Keratinocyte (primary cell): ENCODE measurements at regions not wholly inside any gene's neighbourhood (a gene's known extent, or its start where the extent isn't known, plus 50 kb on each side); places are given as distances from the start of the nearest gene placed in this dataset.

Experiments used
- DNase-seq: peaks from one replicate; pipeline ENCODE4 v3.0.0-alpha.2; 2011; ENCODE audit warnings: low read depth, missing footprints, low spot score
- FAIRE-seq: peaks from 2 replicates; lab custom pipeline; 2011; peaks lifted over from hg19 to GRCh38; lab: Jason Lieb, UNC
- H2AFZ ChIP-seq: 2 replicates; pipeline ENCODE4 v1.6.0; 2012; ENCODE audit warnings: low read length, control low read depth, inconsistent platforms; ENCODE audit not compliant: control insufficient read depth
- H3K27ac ChIP-seq: 2 replicates; pipeline ENCODE4 v1.5.1; 2011; ENCODE audit warnings: low read length; ENCODE audit not compliant: control insufficient read depth, insufficient read depth
- H3K27me3 ChIP-seq: 3 replicates; pipeline ENCODE4 v1.6.0; 2011; ENCODE audit warnings: low read length; ENCODE audit not compliant: control insufficient read depth, insufficient read depth; ENCODE audit errors: extremely low read depth
- H3K36me3 ChIP-seq, 2 experiments: 2 replicates in 1 of 2; 3 replicates in 1 of 2; pipeline ENCODE4 v1.5.1; 2011; ENCODE audit warnings: low read length in 2 of 2, mild to moderate bottlenecking in 1 of 2; ENCODE audit not compliant: control insufficient read depth in 2 of 2, insufficient read depth in 2 of 2; ENCODE audit errors: extremely low read depth in 1 of 2
- H3K4me1 ChIP-seq: 3 replicates; pipeline ENCODE4 v1.5.1; 2011; ENCODE audit warnings: low read length; ENCODE audit not compliant: control insufficient read depth, insufficient read depth; ENCODE audit errors: extremely low read depth
- H3K4me2 ChIP-seq: 3 replicates; pipeline ENCODE4 v1.6.0; 2011; ENCODE audit warnings: low read depth, low read length; ENCODE audit not compliant: control insufficient read depth, insufficient read depth; ENCODE audit errors: extremely low read depth
- H3K4me3 ChIP-seq, 3 experiments: fragments of 200-600 bp in 1 of 3; sonication (generic) in 1 of 3; 2 replicates in 2 of 3; 3 replicates in 1 of 3; pipeline ENCODE4 v1.5.1; 2011 to 2016; ENCODE audit warnings: low read length in 3 of 3, mild to moderate bottlenecking in 3 of 3, control low read depth in 2 of 3, inconsistent platforms in 1 of 3, low read depth in 1 of 3, mixed read lengths in 1 of 3, mixed run types in 1 of 3, moderate library complexity in 1 of 3; ENCODE audit not compliant: control insufficient read depth in 2 of 3, insufficient read depth in 2 of 3; ENCODE audit errors: extremely low read depth in 1 of 3
- H3K79me2 ChIP-seq: 2 replicates; pipeline ENCODE4 v1.6.0; 2012; ENCODE audit warnings: low read length; ENCODE audit not compliant: control insufficient read depth, insufficient read depth
- H3K9ac ChIP-seq: 3 replicates; pipeline ENCODE4 v1.6.0; 2011; ENCODE audit warnings: low read length; ENCODE audit not compliant: control insufficient read depth, insufficient read depth; ENCODE audit errors: extremely low read depth
- H3K9me1 ChIP-seq: 3 replicates; pipeline ENCODE4 v1.6.0; 2011; ENCODE audit warnings: low read length; ENCODE audit not compliant: control insufficient read depth, insufficient read depth; ENCODE audit errors: extremely low read depth
- H3K9me3 ChIP-seq: 2 replicates; pipeline ENCODE4 v1.5.1; 2012; ENCODE audit warnings: low read depth, low read length; ENCODE audit not compliant: control insufficient read depth
- H4K20me1 ChIP-seq: 3 replicates; pipeline ENCODE4 v1.6.0; 2011; ENCODE audit warnings: low read length; ENCODE audit not compliant: control insufficient read depth, insufficient read depth; ENCODE audit errors: extremely low read depth
- EZH2 ChIP-seq: IDR thresholded peaks from one replicate; pipeline ENCODE4 v1.6.1; 2012; ENCODE audit warnings: inconsistent platforms, mild to moderate bottlenecking, low read length, moderate library complexity
- dilution Hi-C: fragments of 300-500 bp; cut with MboI; formaldehyde crosslinking; loops from one replicate; pipeline ENCODE4 v1.7.0; 2020; ENCODE audit warnings: low sequenced_read_pairs; ENCODE audit not compliant: extremely low pct_ligation_motif_present
- TF ChIP-seq, protein P1 (sequence below), 3 experiments: IDR thresholded peaks in 1 of 3; conservative IDR thresholded peaks in 1 of 3; optimal IDR thresholded peaks in 1 of 3; 2 replicates in 2 of 3; 3 replicates in 1 of 3; pipeline versions ENCODE3 to v1.5.1; 2011; ENCODE audit warnings: low read length in 3 of 3, mild to moderate bottlenecking in 3 of 3, moderate library complexity in 2 of 3, control low read depth in 1 of 3, inconsistent platforms in 1 of 3; ENCODE audit not compliant: insufficient read depth in 2 of 3; ENCODE audit errors: extremely low read depth in 1 of 3

DNA sequence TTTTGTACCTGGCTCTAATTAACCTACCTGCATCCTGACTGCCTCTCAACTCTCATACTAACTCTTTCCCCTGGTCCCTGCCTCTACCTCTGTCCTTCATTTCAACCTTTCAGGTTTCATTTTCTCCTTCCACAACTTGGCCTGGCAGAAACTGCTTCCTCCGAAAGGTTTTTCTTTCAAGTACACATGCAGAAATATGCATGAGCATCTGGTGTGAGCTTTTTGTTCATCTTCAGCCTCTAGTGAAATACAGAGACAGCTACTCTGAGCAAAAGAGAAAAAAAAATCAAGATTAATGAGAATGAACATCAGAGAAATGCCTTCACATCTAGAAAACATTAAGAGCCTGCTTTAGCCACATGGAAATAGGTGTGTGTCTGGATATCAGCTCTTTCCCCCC is 297.9 kb upstream of the PCSK5 start:
- no peak for FAIRE-seq
- no peak for DNase-seq
- Histone ChIP-seq H3K27ac (no peak overlapping the region), H3K4me2 (no peak overlapping the region), H3K27me3 (no peaks in the 10 kb centered on the region), H3K9ac (no peak overlapping the region), H3K79me2 (no peaks in the 10 kb centered on the region), H3K4me3 (no peak overlapping the region), H3K9me1 (no peaks in the 10 kb centered on the region), H2AFZ (no peak overlapping the region), H3K9me3 (no peaks in the 10 kb centered on the region), H3K36me3 (no peaks in the 10 kb centered on the region), H3K4me1 (no peaks in the 10 kb centered on the region), H4K20me1 (no peaks in the 10 kb centered on the region)
- TF ChIP-seq, protein P1, sequence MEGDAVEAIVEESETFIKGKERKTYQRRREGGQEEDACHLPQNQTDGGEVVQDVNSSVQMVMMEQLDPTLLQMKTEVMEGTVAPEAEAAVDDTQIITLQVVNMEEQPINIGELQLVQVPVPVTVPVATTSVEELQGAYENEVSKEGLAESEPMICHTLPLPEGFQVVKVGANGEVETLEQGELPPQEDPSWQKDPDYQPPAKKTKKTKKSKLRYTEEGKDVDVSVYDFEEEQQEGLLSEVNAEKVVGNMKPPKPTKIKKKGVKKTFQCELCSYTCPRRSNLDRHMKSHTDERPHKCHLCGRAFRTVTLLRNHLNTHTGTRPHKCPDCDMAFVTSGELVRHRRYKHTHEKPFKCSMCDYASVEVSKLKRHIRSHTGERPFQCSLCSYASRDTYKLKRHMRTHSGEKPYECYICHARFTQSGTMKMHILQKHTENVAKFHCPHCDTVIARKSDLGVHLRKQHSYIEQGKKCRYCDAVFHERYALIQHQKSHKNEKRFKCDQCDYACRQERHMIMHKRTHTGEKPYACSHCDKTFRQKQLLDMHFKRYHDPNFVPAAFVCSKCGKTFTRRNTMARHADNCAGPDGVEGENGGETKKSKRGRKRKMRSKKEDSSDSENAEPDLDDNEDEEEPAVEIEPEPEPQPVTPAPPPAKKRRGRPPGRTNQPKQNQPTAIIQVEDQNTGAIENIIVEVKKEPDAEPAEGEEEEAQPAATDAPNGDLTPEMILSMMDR (optimal IDR thresholded peaks at IDR 0.05 in 1 of 3, IDR thresholded peaks at IDR 0.05 in 1 of 3, conservative IDR thresholded peaks at IDR 0.05 in 1 of 3; ENCODE audit: extremely low read depth in 1 of 3, insufficient read depth in 2 of 3, low read length in 3 of 3) = no peak
- no peak for TF ChIP-seq EZH2
- dilution Hi-C loops = no loop called here

DNA sequence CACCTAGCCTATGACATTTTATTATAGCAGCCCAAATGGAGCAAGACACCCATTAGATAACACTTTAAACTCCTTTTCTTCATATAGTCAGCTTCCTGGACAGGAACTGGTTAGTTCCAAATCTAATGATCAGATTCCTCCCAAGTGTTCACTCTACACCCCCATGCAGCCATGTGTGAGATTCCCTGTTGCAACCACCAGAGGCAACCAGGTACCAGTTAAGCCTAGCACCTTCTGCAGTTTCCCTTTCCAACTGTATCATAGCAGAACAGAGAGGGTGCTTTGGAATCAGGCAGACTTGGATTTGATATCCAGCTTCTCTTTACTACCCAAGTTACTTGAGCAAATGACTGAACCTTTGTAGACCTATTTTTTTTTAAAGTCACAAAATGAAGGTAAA is 296.6 kb upstream of the PCSK5 start:
- H4K20me1 ChIP-seq = no peaks in the 10 kb centered on the region
- H3K4me3 ChIP-seq = no peak overlapping the region
- no peaks in the 10 kb centered on the region for H3K27me3 ChIP-seq
- FAIRE-seq (no peak), DNase-seq (no peak)
- no peak overlapping the region for H2AFZ ChIP-seq
- dilution Hi-C loops = no loop called here
- no peaks in the 10 kb centered on the region for H3K36me3 ChIP-seq
- H3K4me1 ChIP-seq = no peaks in the 10 kb centered on the region
- no peaks in the 10 kb centered on the region for H3K9me3 ChIP-seq
- H3K27ac ChIP-seq = no peak overlapping the region
- no peaks in the 10 kb centered on the region for H3K9me1 ChIP-seq
- no peaks in the 10 kb centered on the region for H3K79me2 ChIP-seq
- H3K4me2 ChIP-seq = no peak overlapping the region
- no peak overlapping the region for H3K9ac ChIP-seq
- TF ChIP-seq EZH2 = no peak
- TF ChIP-seq, protein P1 (optimal IDR thresholded peaks at IDR 0.05 in 1 of 3, IDR thresholded peaks at IDR 0.05 in 1 of 3, conservative IDR thresholded peaks at IDR 0.05 in 1 of 3; ENCODE audit: extremely low read depth in 1 of 3, insufficient read depth in 2 of 3, low read length in 3 of 3) = no peak
